Left renal pelvis (tissue), 4 donors: ENCODE measurements at regions not wholly inside any gene's neighbourhood (a gene's known extent, or its start where the extent isn't known, plus 50 kb on each side); places are given as distances from the start of the nearest gene placed in this dataset.
A peak's percentile ranks its signal among the peaks of the same experiment; 100 is the strongest.
"Not testable (repeated sequence)": the region's sequence is repeated elsewhere in the genome, so short reads cannot be mapped to it uniquely, and the experiment has no call there.

Source experiments
- DNase-seq, 4 donors: peaks; one replicate each; pipeline ENCODE4 v3.0.0-alpha.2; 2013; ENCODE audit warnings: low read depth in 4 of 4, low spot score in 3 of 4

DNA sequence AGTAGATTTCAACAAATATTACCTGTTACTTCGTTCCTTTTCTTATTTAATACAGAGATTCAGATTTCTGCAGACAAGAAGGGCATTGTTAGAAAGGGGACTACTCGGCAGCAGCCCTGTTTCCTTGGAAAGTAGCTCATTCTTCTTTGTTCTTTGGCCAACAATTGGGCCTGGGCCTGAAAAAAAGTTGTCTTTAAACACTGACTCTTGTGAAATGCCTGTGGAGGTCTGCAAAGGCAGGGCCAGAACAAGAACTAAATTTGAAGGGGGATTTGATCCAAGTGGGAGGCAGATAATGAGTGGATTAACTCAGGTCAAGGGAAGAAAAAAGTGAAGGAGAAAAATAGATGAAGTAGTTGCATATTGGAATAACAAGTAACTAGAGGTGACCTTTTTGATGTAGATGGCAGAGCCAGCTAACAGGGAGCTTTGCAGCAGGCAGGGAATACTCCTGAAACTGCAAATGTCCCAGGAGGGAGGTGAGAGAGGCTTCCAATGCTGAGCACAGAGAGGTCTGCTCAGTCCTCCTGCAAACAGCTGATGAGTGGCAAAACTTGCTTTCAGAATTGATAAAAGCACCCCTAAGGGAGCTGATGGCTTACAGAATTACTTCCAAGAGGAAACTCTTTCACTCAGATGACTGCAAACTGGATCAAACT lies 393.2 kb upstream of the HS3ST1 start:
- DNase-seq: no peak

DNA sequence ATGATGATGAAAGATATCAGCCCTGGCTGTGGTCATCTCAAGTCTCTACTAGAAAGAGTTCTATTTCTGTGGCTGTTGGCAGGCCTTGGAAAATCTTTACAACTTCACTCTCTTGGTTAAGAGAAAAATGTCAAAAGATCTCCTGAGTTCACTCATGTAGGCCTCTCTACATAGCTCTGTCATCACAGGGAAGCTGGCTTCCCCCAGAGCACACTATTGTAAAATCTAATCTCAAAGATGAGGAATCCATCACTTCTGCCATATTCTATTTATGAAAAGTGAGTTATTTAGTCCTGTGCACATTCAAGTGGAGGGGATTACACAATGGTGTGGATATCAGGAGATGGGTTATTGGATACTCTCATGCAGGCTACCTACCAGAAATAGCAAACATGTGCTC lies 388.4 kb upstream of the HS3ST1 start:
- no peak for DNase-seq

DNA sequence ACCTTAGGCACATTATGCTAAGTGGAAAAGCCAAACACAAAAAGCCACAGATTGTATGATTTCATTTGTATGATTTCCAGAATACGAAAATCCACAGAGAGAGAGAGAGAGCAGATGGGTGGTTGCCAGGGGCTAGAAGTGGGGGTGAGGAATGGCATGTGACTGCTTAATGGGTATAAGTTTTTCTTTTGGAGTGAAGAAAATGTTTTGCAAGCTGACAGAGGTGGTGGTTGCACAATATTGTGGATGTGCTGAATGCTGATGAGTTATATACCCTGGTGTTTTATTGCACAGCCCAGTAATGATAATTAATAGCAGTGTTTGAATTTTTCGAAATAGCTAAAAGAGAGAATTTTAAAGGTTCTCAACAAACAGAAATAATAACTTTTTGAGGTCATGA lies 386.1 kb upstream of the HS3ST1 start:
- DNase-seq: no peak

DNA sequence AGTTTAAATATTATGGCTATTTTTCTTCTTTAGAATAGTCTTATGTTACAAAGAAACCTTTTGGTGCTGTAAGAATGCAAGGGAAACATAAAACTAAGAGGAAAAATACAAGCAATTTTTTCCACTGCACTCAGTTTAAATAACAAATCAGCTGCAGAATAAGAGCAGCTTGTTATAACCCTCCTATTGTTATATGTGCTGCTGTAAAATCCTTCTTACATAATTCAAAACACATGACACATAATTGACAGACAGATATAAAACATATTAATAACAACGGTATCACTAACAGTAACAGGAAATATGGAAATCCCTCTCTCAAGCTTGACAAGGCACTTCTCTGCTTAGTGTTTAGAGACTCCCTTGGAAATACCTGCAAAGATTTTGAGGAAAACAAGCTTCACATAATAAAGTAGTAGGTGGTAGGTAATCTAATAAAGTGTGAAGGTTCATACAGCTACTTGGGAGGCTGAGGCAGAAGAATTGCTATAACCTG lies 385.3 kb upstream of the HS3ST1 start:
- no peak for DNase-seq

DNA sequence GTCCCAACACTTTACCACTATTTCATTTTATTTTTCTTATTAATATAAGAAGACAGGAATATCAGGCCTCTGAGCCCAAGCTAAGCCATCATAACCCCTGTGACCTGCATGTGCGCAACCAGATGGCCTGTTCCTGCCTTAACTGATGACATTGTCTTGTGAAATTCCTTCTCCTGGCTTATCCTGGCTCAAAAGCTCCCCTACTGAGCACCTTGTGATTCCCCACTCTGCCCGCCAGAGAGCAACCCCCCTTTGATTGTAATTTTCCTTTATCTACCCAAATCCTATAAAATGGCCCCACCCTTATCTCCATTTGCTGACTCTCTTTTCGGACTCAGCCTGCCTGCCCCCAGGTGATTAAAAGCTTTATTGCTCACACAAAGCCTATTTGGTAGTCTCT lies 382.8 kb upstream of the HS3ST1 start:
- DNase-seq: not testable (repeated sequence)

DNA sequence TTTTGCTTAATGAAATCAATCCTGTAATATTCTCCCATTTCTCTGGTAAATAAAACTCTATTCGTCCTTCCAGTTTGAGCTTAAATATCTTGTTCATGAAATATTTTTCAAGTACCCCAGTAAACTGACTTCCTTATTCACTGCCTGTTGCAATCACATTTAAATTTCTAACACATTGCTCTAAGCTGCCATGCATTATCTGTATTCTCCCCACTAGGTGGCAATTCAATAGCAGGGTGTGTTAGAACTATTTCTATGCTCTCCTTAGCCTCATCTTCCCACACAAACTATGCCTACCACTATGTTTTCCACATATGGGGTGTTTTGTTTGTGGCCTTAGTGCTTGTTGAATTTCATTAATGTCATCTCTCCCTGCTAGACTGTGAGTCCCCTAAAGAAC lies 377.1 kb upstream of the HS3ST1 start:
- DNase-seq: no peak

DNA sequence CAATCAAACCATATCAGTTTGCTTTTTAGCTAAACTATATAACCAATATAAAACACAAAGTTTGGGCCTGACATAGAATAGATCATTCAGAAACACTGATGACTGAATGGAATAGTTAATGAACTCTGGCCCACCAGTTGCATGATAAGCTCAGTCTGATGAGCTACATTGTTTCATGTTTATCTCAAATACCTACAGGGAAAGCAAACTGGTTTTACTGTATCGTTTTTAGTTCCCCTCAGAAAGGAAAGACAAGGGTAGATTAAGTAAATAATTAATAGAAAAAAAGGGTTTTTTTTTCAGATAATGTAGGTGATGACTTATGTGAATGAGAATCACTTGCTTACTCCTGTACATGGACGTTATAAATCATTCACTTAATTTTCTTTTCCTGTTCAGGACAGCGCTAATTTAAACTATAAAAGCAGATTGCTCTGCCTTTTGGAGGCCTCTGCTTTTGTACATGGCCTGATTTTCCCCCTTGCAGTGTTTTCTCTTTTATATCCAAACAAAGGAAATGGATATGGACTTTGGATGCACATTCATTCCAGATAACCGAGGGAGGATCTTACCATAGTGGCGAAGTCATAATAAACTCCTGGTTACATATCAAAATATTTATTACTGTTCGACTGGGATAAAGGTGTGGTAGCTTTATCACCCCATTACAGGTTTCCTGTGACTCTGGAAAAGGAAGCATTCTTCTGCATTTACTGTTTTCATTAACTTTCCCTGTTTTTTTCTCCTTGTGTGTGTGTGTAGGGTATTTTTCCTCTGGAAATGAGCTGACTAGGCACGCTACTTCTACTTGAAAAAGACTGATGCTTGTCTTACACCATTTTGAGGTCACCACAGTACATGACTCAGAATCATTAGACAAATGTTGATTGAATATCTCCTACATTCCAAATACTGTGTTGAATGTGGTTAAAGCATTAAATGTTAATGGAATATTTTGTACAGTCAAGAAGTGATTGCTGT lies 373.1 kb upstream of the HS3ST1 start:
- DNase-seq: no peak

DNA sequence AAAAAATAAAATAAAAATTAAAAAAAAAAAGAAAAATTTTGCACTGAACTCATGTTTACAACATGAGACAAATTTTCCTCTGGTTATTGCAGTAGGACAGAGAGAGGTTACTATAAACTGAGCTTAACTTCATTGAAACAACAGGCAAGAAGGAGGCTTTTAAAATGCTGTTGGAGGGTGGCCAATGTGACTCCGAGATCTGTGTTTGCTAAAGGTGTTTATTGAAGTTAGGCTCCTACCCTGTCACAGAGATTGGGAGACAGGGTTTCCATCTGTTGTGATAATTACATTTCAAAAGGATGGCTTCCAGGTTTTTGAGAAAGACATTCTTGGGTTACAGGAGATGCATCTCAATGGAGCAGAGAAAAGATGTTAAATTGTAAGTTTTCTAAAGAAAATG lies 370.5 kb upstream of the HS3ST1 start:
- no peak for DNase-seq

DNA sequence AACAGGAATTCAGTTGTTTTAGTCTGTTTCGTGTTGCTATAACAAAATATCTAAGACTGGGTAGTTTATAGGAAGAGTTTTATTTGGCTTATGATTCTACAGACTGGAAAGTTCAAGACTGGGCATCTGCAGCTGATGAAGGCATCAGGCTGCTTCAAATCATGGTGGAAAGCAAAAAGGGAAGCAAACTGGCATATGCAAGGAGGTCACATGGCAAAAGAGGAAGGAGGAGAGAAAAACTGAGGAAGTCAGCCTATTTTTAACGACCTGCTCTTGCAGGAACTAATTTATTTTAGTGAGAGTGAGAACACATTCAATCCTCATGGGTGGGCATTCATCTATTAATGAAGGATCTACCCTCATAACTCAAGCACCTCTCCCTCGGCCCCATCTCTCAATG lies 363.1 kb upstream of the HS3ST1 start:
- no peak for DNase-seq

DNA sequence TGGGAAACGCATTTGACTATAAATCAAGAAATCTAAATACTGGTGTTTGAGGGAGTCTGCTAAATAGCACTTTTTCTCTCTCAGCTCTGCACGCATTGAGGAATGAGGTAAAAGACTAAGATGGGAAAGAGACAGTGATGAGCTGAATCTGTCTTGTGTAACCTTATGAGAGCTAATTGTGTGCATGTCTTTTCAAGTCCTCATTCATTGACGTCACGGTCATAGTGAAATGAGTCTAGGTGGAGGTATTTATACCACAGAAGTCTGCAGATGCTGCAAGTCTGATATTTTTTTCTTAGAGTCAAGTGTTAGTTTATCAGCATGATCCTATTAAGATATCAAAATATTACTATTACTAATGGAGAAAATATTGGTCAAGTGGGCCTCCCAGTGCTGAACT lies 361.5 kb upstream of the HS3ST1 start:
- no peak for DNase-seq

DNA sequence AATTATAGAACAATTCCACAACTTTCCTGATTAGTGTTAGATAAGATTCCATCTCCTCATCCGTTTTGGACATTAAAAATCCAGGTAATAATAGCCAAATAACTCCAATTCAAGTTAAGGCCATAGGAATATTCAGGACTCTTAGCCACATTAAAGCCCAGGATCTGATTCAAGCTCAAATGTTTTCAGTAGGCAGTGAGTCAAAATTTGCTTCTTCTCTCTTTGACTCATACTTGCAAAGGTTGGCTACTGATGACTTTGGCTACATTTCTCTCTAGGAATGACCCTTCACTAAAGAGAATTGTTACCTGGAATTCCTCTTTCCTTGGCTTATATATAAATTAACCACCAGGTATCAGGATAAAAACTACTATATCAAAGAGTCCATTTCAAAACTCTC lies 354.9 kb upstream of the HS3ST1 start:
- DNase-seq: no peak

DNA sequence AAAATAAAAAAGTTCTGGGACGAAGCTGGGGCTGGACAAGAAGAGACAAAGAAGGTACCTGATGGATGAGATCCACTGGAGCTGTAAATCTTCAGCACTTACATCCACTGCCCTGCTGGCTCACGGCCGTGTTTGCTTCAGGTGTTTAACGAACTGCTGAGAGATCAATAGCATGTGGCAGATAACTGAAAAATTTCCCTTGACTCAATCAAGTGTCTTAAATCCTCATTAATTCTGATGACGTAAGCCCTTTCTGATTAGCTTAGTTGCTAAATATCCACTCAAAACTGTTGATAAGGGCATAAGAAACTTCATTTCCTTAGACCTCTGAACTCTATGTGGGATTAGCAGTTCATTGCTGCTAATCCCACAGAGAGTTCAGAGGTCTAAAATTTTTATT lies 354.2 kb upstream of the HS3ST1 start:
- DNase-seq: no peak

DNA sequence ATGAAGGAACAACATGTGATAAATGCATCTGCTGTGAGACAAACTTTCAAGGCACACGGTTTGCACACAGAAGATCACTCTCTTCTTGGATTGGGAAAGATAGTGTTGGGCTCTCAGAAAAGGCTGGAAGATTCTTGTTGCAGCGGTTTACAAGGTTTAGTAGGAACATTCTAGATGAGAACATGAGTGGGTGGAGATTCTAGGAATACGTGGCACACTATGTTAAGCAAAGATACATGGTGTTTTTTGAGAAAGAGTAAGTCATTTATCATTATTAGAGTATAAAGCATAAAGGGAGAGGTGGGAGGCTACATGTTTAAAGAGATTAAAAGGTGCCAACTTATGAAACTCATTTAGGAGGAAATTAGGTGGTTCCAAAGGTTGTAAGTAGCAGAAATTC lies 348.8 kb upstream of the HS3ST1 start:
- no peak for DNase-seq

DNA sequence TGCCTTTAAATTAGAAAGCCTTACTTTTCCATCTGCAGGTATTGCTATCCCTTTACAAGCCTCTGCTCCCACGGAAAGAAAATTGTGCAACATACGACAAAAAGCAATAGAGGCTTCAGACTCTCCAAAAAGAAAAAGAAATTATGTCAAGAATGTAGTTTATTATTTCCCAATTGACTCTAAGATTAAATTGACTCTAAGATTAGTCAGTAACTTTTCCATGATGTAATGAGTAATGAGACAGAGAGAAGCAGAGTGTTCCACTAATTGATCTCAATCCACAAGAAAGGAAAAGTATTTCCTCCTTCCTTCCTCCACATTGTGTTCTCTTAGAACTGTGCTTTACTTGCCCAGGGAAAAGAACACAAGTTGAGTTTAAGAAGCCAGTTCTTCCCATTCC lies 345.7 kb upstream of the HS3ST1 start:
- no peak for DNase-seq

DNA sequence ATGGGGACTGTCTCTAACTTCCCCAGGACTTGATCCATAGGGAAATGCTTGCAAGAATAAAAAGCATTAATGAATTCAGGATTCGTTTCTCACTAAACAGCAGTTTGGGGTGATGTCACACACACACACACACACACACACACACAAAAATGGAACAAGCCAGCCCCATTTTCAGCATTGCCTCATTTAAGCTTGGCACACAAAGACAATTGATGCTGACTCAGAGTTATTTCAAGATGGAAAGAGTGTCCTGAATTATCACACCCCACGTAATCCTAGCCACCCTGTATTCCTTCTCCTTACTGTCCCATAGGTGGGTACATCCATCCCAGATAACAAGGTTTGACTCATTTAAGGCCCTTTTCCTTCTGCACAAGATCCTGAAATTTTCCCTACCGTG lies 345.1 kb upstream of the HS3ST1 start:
- DNase-seq: no peak

DNA sequence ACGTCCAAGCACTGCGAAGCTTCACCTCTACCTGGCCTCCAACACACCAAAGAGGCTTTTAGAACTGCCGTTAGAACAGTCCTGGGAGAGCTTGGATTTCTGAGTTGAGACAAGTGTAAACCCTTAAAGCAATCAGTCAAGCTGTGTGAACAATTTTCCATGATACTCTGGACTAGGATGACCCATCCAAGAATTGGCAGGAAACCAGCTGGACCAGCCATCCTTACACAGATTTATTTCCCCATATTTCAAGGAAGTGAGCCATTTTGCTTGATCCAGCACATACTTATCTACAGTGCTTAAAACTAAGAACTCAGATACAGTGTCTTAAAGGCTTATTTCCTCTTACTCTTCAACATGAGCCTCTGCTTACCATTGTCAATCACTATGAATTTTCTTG lies 340.7 kb upstream of the HS3ST1 start:
- DNase-seq: peak in 1 of 4 donors; percentile 2

DNA sequence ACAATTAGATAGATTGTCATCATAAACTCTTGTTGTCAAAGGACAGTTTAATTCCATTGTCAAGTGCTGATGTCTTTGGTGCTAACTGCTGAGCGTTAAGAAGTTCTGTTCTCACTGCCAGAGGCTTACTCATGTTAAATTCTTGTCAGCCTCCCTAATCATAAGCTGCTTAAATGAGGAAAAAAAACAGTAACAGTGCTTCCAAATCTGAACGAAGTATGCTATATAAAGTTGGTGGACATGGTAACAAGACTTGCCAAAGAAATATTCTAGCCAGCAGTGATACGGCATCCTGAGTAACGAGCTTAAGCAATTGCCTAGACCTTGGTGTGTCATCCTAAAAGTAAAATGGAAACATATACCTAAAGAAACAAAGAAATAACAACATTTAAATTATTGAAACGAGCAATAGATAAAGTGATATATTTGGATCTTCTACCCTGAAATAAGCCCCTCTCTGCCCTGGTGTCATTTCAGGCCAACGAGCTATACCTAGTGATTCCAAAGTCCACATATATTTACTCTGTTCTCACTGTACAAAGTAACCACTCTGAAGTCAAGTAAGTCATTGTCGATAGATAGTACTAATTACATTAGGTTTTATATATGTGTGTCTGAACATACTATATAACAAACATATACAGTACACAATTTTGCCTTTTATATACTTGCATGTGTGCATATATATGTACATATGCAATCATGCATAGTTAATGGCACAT lies 339.7 kb upstream of the HS3ST1 start:
- DNase-seq: no peak

DNA sequence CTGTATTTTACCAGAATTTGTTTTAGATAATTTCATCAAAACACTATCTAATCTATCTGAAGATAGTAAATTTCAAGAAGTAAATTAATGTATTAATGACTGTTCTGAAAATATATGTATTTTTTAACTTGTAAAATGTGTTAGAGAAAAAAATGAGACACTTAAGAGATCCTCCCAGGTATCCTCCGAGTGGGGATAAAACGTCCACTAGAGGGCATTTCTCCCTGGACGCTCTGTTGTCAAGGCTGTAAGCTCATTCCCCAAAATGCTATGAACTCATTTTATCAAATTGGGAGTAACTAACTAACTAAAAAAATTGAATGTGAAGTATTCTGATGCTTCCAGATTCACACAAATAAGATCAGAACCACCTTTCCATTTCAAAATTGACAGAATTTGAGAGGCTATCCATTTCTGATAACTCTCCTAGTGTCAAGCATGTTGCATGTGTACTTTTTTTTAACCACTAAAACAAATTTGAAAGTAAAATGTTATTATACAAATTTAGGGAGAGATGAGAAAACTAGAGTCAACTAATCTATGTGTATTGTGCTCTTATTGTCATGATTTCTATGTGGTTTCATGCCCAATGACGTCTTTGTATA lies 337.3 kb upstream of the HS3ST1 start:
- no peak for DNase-seq

DNA sequence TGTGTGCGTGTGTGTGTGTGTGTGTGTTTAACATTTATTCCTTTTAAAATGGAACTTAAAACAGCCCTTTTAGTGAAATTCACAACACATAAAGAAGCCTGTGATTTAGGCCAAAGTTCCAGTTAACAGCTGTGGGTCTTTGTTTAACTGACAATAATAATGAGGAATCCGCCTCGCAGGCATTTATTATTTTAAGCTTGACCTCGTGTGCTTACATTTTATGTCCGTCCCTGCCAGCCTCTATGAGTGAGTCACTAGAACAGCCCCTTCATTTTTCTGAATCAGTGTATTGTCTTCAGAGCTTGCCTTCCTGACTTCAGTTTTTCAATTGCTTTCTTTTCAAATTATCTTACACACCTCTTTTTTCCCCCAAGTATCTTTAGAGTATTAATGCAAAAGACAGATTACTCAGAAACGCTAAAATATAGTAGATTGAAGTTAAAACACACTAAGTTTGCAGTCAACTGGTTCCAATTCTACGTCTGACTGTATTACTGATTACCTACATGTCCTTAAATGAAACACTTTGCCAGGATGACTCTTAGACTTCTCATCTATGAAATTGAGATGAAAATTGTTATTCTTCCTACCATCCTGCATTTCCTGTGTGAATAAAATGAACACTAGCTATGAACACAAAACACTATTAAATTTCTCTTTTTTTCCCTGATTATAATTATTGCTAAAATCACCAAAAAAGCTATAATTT lies 319.6 kb upstream of the HS3ST1 start:
- DNase-seq: no peak

DNA sequence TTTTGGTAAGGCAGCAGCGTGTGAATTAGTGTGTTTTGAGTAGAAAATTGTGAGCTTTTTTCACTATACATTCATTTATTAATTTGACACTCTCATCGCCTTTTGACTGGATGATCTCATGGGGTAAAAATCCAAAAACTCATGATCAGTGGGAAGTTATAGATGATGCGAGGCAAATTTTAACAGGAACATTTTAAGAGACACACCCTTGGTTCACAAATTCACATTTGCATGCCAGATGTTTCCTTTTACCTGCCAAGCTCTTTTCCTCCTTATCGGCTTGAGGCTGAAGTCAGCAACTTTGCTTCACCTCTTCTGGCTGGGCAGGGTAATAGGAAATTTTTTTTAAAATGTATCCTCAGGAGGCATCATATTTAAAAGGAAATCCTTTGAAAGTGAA lies 318.0 kb upstream of the HS3ST1 start:
- no peak for DNase-seq
